Stimulated activated CD8-positive, alpha-beta memory T cell treated with anti-CD3 and anti-CD28 coated beads, Interleukin-15, amount 100 ng/mL, for 48 hours (primary cell): ENCODE measurements at regions not wholly inside any gene's neighbourhood (a gene's known extent, or its start where the extent isn't known, plus 50 kb on each side); places are given as distances from the start of the nearest gene placed in this dataset.
A peak's percentile ranks its signal among the peaks of the same experiment; 100 is the strongest.

Experiments
- DNase-seq, 2 donors: peaks; one replicate each; pipeline ENCODE4 v3.0.0-alpha.2; 2020; ENCODE audit warnings: low read depth in 2 of 2

- no peak for DNase-seq
Measured at GRCh38 chr4:123455360-123455759, 58.8 kb downstream of the SPRY1 start.

DNA sequence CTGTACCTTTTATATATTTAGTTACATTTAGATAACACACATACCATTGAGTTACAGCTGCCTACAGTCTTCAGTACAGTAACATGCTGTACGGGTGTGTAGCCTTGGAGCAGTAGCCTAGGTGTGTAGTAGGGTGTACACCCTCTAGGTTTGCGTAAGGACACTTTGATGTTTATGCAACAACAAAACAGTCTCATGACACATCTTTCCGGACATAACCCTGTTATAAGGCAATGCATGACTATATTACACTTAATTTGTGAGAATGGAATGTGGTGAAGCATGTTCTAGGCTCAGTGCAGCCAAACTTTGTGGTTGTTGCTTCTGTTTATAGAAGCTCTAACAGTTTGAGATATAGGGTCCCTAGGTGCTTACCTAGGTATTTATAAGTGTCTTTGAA, 65.4 kb downstream of the SPRY1 start:
- DNase-seq: no peak

DNA sequence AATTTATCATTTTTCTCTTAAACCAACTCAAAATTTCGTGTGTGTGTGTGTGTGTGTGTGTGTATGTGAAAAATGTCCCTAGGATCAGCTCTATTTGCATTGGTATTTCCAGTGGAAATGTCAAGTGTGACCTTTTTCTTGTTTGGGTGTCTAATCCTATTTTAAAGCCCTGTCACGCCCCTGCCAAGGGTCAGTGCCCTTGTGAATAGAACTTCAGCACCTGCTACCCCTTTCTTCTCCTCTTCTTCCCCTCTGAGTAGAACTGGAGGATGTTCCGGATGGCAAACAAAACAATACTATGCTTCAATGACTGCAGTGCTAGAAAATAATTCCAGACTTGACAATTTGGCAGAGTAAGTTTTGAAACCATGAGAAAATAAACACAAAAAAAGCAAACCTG, 67.3 kb downstream of the SPRY1 start:
- DNase-seq: no peak

DNA sequence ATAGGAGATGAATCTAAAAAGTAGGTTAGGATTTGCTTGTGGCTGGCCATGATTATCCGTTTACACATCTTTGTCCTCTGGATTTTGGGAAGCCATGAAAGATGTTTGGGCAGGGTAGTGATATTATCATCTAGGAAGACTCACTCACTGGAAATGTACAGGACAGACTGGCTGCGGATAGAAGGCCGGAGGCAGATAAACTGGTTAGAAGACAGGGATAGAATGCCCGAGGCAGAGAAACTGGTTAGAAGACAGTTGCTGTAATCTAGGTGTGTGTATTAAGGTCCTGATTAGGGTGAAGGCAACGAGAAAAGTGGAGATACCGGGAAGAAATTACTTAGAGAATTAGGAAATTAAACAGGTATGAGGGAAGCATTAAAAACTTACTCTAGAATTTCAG, 68.8 kb downstream of the SPRY1 start:
- no peak for DNase-seq

DNA sequence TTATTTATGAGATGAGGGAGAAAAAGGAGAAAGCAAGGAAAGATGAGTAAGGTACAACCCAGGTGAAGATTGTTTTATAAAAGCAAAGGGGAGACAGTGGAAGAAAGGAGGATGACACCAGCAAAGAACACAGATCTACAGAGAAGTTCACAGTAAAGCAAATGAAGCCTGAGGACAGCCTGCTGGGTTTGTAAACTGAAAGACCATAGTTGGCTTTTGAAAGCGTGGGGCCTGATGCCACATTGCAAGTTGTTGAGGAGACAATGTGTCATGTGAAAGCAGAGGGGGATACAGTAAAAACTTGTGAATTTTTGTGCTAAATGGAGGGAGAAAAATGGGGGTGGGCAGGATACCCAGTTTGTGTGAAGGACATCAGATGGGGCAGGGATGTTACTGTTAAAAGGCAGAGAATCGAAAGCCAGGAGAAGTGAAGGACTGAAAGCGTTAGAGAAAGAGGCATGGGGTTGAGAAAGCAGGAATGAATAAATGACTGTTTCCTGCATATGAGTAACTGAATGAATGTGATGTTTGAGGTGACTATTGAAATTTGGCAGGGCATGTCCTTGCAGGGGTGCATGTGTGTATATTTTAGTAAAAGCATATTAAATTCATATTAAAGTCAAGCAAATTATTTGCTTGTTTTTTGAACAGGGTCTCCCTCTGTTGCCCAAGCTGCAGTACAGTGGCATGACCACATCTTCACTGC, 69.6 kb downstream of the SPRY1 start:
- no peak for DNase-seq

DNA sequence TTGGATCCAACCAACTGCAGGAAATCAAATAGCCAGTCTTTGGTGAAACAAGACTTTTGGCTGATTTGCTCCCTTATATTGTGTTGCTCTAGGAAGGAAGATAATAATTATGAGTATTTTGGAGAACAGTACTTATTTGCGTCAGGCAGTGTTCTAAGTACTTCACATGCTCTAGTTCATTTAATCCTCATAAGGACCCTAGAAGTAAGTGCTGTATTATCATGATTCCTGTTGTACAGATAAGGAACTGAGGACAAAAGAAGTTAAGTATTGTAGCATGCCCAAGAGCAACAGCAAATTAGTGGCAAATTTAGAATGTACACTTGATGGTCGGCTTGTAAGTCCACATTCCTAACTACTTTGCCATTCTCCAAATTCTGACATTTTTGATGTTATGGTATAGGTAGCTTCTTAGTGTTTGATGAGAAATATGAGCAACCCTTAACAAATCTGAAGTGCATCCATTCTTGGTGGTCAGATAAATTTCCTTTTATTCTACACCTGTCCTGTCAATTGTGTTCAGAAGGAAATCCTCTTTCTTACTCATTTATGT, 72.0 kb downstream of the SPRY1 start:
- no peak for DNase-seq

- DNase-seq: no peak
Measured at GRCh38 chr4:123469245-123469644, 72.7 kb downstream of the SPRY1 start.

DNA sequence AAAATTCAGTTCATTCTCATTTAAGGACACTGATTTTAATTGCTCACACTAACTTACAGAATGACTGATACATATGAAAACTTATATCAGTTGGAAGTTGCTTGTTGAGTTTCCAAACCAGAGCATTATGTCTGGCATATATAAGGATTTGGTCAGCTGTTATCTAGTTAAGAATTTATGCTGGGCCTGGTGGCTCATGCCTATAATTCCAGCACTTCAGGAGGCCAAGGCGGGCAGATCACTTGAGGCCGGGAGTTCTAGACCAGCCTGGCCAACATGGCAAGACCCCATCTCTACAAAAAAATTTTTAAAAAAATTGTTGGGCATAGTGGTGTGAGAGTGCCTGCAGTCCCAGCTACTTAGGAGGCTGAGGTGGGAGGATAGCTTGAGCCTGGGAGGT, 73.1 kb downstream of the SPRY1 start:
- no peak for DNase-seq

GRCh38 chr4:123470640-123471039, 74.0 kb downstream of the SPRY1 start:
- no peak for DNase-seq

DNA sequence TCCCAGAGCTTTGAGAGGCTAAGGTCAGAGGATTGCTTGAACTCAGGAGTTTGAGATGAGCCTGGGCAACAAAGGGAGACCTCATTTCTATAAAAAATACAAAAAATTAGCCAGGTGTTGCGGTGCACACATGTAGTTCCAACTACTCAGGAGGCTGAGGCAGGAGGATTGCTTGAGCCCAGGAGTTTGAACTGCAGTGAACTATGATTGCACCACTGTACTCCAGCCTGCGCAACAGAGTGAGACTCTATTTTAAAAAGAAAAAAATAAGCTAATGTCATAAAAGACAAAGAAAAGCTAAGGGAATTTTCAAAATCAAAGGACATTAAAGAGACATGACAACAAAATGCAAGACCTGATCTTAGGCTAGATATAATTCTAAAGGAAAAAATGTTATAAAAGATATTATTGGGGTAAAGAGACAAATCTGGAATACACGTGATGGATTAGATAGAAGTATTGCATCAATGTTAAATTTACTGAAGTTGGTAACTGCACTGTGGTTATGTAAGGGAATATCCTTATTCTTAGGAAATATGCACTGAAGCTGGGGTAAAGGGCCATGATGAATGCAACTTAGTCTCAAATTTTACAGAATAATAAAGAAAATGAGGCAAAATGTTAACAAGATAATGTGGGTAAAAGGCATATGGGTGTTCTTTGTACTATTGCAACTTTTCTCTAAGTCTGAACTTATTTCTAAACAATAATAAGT, 75.2 kb downstream of the SPRY1 start:
- DNase-seq: no peak

DNA sequence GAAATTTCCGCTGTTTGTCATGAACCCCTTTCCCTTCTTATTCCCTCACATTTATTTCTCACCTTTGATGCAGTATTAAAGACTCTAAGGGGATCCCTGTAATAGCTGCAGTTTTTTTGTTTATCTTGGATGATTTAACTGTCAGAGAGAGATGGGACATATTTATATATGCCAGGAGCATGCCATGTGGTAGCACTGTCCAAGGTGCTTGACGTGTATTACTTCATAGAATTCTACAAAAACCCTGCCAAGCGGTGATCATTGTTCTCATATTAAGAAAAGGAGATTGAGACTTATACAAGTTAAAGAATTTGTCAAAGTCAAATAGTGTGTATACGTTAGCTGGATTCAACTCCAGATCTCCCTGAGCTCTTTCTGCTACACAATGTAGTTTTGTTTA, 78.2 kb downstream of the SPRY1 start:
- no peak for DNase-seq

- DNase-seq: no peak
Measured at GRCh38 chr4:123476089-123476488, 79.5 kb downstream of the SPRY1 start.

- peak; percentile 57 to 63 for DNase-seq
Measured at GRCh38 chr4:123477711-123478209, 81.2 kb downstream of the SPRY1 start.

GRCh38 chr4:123478859-123479345, 82.3 kb downstream of the SPRY1 start:
- DNase-seq: no peak

DNA sequence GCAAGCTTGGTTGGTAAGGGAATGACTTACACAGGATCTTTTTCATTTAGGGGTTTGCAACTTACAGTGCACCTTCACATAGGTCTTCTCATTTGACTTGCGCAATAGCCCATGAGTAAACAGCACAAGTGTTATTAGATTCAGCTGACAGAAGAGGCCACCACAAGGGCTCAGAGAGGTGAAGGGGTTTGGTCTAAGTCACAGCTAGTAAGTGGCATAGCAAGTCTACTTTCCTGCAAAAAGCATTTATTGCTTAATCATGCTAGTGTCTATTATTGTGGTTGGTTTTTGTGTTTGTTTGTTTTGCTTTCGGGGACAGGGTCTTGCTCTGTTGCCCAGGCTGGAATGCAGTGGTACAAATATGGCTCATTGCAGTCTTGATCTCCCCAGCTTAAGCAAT, 83.3 kb downstream of the SPRY1 start:
- no peak for DNase-seq

DNA sequence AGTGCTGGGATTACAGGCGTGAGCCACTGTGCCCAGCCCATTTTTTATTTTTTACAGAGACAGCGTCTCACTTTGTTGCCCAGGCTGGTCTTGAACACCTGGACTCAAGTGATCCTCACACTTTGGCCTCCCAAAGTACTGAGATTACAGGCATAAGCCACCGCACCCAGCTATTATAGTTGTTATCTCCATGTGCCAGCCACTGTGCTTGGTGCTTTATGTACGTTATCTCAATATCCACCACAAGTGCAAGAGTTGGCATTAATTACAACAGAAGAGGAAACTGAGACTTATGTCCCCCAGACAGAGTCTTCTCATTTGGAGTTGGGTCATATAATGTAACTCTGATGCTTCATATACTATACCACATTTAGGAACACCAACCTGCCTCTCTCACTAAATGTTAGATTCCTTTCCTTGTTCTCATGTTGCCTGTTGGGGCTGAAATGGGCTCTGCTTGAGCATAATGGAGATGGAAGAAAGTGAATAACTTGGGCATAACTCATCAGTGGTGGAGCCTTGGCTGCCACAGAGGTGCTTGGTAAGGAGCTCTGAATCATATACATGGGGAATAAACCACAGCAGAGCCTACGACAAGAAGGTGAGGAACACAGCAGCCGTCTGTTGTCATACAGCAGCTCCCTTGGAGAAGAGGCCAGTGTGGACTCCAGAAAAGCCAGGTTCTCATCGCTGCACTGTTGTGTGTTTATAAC, 84.3 kb downstream of the SPRY1 start:
- no peak for DNase-seq

DNA sequence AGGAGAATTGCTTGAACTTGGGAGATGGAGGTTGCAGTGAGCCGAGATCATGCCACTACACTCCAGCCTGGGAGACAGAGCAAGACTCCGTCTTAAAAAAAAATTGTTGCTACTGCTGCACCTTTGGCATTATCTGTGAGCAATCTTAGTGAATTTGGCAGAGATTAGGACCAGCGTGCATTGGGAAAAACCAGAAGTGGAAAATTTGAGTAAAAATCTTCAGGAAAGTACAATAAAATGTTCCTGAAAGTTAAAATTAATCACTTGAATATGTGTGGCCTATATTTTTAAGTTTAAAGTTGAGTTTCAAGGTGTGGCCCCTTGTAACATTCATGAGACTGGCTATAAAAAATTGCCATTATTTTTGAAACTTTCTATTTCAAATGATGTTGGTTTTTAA, 85.1 kb downstream of the SPRY1 start:
- no peak for DNase-seq

DNA sequence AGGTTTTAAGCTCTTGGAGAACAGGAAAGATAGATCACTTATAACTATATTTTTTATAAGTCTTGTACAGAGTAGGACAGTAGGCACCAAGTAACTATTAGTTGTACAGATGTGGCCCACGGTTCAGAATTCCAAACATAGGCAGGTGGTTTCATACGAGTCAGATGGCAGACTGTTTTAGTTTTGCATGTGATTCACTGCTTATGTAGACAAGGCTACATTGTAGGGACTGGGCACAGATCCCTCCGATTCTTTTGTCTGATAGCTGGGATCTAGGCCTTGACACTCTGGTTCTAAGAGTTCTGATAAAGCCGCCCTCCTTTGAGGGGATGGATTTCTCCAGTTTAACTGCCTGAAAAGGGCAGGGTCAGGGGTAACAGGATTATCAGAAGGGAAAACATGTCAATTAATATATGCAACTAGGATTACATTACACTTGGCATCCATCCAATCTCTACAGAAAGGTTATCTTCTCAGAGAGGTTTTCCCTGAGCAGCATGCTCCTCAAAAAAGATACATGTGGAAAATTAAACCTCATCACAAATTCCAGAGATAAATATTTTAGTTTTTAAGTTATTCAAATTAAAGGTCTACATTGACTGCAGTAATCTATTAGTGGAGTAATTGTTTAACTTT, 87.8 kb downstream of the SPRY1 start:
- no peak for DNase-seq

GRCh38 chr4:123485601-123486000, 89.0 kb downstream of the SPRY1 start:
- no peak for DNase-seq

DNA sequence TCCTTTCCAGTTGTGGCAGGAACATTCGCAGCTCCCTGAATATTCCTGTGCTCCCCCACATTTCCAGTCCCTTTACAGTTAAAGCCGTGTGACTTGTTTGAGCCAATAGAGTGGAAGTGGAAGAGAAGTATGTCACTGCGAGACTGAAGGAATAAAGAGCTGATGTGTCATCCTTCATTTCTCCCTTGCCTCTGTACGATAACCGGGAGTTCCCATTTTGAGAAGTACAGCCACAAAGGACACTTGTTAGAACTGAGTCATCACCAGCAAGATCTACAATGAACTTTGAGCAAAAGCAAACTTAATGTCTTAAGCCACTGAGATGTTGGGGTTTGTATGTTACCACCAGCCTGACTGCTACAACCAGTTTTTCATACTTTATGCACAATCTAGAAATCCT, 92.3 kb downstream of the SPRY1 start:
- DNase-seq: no peak

GRCh38 chr4:123495530-123495929, 98.9 kb downstream of the SPRY1 start:
- DNase-seq: no peak

DNA sequence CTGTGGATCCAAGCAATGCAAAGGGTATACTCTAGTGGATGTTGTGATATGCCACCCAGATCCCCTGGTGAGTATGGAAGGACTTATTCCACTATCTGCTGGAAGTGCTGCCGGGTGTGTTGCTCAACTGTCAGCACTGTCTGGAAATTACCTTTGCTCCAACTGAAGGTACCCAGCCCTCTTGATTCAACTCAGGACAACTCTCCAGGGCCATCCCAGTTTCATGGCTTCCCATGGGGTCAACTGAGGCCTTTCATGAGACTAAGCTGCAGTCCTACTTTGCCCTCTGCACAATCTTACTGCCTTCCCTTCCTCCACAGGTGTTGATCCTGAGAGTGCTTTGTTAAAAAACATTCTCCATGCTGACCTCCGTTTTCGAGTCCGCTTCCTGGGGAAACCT, 99.8 kb downstream of the SPRY1 start:
- no peak for DNase-seq
